C4-2B (cell line): ENCODE measurements at regions not wholly inside any gene's neighbourhood (a gene's known extent, or its start where the extent isn't known, plus 50 kb on each side); places are given as distances from the start of the nearest gene placed in this dataset.

Experiments used
- CTCF ChIP-seq: fragments of 450-650 bp; conservative IDR thresholded peaks from 2 replicates; pipeline ENCODE4 v1.5.1; 2017; ENCODE audit warnings: mild to moderate bottlenecking
- ZFX ChIP-seq: fragments of 450-650 bp; IDR thresholded peaks from 2 replicates; pipeline ENCODE4 v1.6.1; 2017

GRCh38 chr2:12498286-12498685, 218.4 kb upstream of the TRIB2 start:
- TF ChIP-seq CTCF (no peak), ZFX (no peak)
